CD4-positive, alpha-beta T cell (primary cell): ENCODE measurements at regions not wholly inside any gene's neighbourhood (a gene's known extent, or its start where the extent isn't known, plus 50 kb on each side); places are given as distances from the start of the nearest gene placed in this dataset.

Experiments
- ATAC-seq: fragments of 200-7000 bp; cut with Tn5 transposase; one replicate; pipeline ENCODE4 v1.10.0; 2022; ENCODE audit warnings: mild to moderate bottlenecking; ENCODE audit not compliant: poor library complexity
- CTCF ChIA-PET: fragments of 350-600 bp; sonication (Branson Sonifier 250); formaldehyde crosslinking; loops from one replicate; lab custom pipeline; 2021; ENCODE audit warnings: antibody characterized with exemption, inconsistent platforms; lab: Charles Lee
- POLR2A ChIA-PET: fragments of 350-600 bp; sonication (Branson Sonifier 250); formaldehyde crosslinking; loops from one replicate; lab custom pipeline; 2021; ENCODE audit warnings: antibody characterized with exemption, inconsistent platforms; lab: Charles Lee
- DNase-seq, 14 experiments: peaks; one replicate each; pipeline ENCODE4 v3.0.0-alpha.2; 2013 to 2020; ENCODE audit warnings: mixed read lengths in 2 of 14
- H3K27ac ChIP-seq, 2 donors: one replicate each; pipeline versions ENCODE4 v1.5.1 to v1.7.0; 2013; ENCODE audit warnings: low read length in 2 of 2, low read depth in 1 of 2, mild to moderate bottlenecking in 1 of 2
- H3K27me3 ChIP-seq, 2 experiments: 1 replicate in 1 of 2; 2 replicates in 1 of 2; pipeline versions ENCODE4 v1.6.1 to v1.7.0; 2013; ENCODE audit warnings: low read length in 2 of 2, control low read depth in 1 of 2, mild to moderate bottlenecking in 1 of 2, moderate library complexity in 1 of 2; ENCODE audit not compliant: insufficient read depth in 2 of 2, control insufficient read depth in 1 of 2
- H3K36me3 ChIP-seq: one replicate; pipeline ENCODE4 v1.6.1; 2013; ENCODE audit warnings: low read length, control low read depth; ENCODE audit not compliant: insufficient read depth
- H3K4me1 ChIP-seq: one replicate; pipeline ENCODE4 v1.6.1; 2013; ENCODE audit warnings: low read length, control low read depth; ENCODE audit not compliant: insufficient read depth
- H3K4me3 ChIP-seq: one replicate; pipeline ENCODE4 v1.5.1; 2013; ENCODE audit warnings: mild to moderate bottlenecking, low read length, moderate library complexity
- H3K9me3 ChIP-seq, 2 experiments: 1 replicate in 1 of 2; 2 replicates in 1 of 2; pipeline versions ENCODE4 v1.6.1 to v1.7.0; 2013; ENCODE audit warnings: low read length in 2 of 2, mild to moderate bottlenecking in 2 of 2, control low read depth in 1 of 2, moderate library complexity in 1 of 2; ENCODE audit not compliant: control insufficient read depth in 1 of 2, insufficient read depth in 1 of 2
- H3K27ac Mint-ChIP-seq: one replicate; pipeline ENCODE4 v1.8.0; 2020; ENCODE audit warnings: mixed read lengths
- H3K27me3 Mint-ChIP-seq: one replicate; pipeline ENCODE4 v1.8.0; 2021; ENCODE audit warnings: mixed read lengths
- H3K36me3 Mint-ChIP-seq: one replicate; pipeline ENCODE4 v1.8.0; 2021; ENCODE audit warnings: low read depth, mixed read lengths
- H3K4me1 Mint-ChIP-seq: one replicate; pipeline ENCODE4 v1.8.0; 2021; ENCODE audit warnings: low read depth, mixed read lengths
- H3K4me3 Mint-ChIP-seq: one replicate; pipeline ENCODE4 v1.8.0; 2020; ENCODE audit warnings: mild to moderate bottlenecking, mixed read lengths
- H3K9me3 Mint-ChIP-seq: one replicate; pipeline ENCODE4 v1.8.0; 2020; ENCODE audit warnings: mixed read lengths
- CTCF ChIP-seq: fragments of 200-600 bp; IDR thresholded peaks from one replicate; pipeline ENCODE4 v1.8.0; 2022; ENCODE audit warnings: antibody characterized with exemption, mild to moderate bottlenecking
- intact Hi-C, 2 experiments: fragments of 100-400 bp; cut with DNase I in 1 of 2; cut with micrococcal nuclease in 1 of 2; formaldehyde crosslinking; loops; one replicate each; pipeline versions ENCODE4 v1.15.1 to v1.9.0; 2023 to 2025; cut with DNase I, micrococcal nuclease

- Histone ChIP-seq H3K27ac (no peak overlapping the region), H3K36me3 (no peaks in the 10 kb centered on the region), H3K9me3 (peaks cover 0 to 8% of the 10 kb centered on the region in 2 experiments), H3K27me3 (peaks cover 0 to 6% of the 10 kb centered on the region in 2 experiments), H3K4me1 (no peaks in the 10 kb centered on the region), H3K4me3 (no peak overlapping the region)
- H3K4me1 Mint-ChIP-seq: no peaks in the 10 kb centered on the region
- CTCF ChIA-PET: no interaction called here
- H3K27me3 Mint-ChIP-seq: peaks cover 61% of the 10 kb centered on the region
- no peak overlapping the region for H3K4me3 Mint-ChIP-seq
- intact Hi-C loops: no loop called here
- ATAC-seq: no peak
- H3K9me3 Mint-ChIP-seq: peaks cover 14% of the 10 kb centered on the region
- TF ChIP-seq CTCF: no peak
- no peak for DNase-seq
- no peak overlapping the region for H3K27ac Mint-ChIP-seq
- H3K36me3 Mint-ChIP-seq: no peaks in the 10 kb centered on the region
- POLR2A ChIA-PET: no interaction called here
These were observed 104.4 kb downstream of the SEC23IP start for GRCh38 chr10:119996944-119997343.

DNA sequence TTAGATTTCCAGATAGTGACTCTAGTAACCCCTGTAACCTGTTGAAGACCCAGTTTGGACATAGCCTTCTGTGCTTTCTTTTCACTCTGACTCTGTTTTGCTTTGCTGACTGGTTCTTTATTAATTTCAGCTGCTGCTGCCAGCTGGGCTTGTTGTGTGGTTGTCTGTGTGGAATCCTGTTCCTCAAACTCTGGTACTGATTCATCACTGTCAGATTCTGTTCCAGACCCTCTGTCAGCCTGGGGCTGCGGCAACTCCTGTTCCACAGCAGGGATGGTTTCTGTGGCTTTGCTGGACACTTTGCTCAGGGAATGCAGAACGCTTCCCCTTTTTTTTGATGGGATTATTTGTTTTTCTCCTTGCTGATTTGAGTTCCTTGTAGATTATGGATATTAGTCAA, 104.9 kb downstream of the SEC23IP start:
- CTCF ChIA-PET: no interaction called here
- no peak for TF ChIP-seq CTCF
- ATAC-seq: no peak
- H3K36me3 ChIP-seq: no peaks in the 10 kb centered on the region
- H3K4me3 ChIP-seq: no peak overlapping the region
- H3K9me3 Mint-ChIP-seq: peaks cover 14% of the 10 kb centered on the region
- no peaks in the 10 kb centered on the region for H3K4me1 ChIP-seq
- no peak overlapping the region for H3K27ac Mint-ChIP-seq
- H3K9me3 ChIP-seq: peaks cover 0 to 8% of the 10 kb centered on the region in 2 experiments
- intact Hi-C loops: no loop called here
- no peaks in the 10 kb centered on the region for H3K36me3 Mint-ChIP-seq
- H3K4me3 Mint-ChIP-seq: no peak overlapping the region
- no peak for DNase-seq
- peaks cover 65% of the 10 kb centered on the region for H3K27me3 Mint-ChIP-seq
- no peaks in the 10 kb centered on the region for H3K4me1 Mint-ChIP-seq
- peaks cover 0 to 11% of the 10 kb centered on the region in 2 experiments for H3K27me3 ChIP-seq
- H3K27ac ChIP-seq: no peak overlapping the region
- POLR2A ChIA-PET: no interaction called here

DNA sequence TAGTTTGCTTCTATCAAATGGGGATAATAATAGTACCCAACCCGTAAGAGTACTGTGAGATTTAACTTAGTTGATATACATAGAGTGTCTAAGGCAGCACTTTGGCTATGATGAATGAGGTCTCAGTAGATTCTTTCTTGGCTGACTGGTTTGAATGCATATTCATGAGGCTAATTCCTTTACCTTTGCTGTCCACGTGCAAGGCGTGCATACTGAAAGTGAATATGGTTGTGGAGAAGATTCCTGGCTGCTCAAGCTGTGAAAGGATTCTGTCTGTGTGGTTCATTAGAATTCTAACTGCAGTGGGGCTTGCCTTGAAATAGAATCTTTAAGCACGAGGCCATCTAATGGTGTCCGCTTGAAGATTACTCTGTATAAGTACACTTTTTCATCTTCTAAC, 110.3 kb downstream of the SEC23IP start:
- ChIA-PET CTCF (interaction anchor here (1.6 kb wide), 1 partner anchor 10 kb away, joined by 4 read pairs; no protein-coding TSS in a partner anchor), POLR2A (no interaction called here)
- H3K27me3 ChIP-seq: peaks cover 12 to 14% of the 10 kb centered on the region in 2 experiments
- ATAC-seq: no peak
- H3K27ac ChIP-seq: no peak overlapping the region
- Mint-ChIP-seq H3K27me3 (peaks cover 66% of the 10 kb centered on the region), H3K9me3 (no peaks in the 10 kb centered on the region), H3K4me1 (no peaks in the 10 kb centered on the region), H3K27ac (no peak overlapping the region), H3K36me3 (no peaks in the 10 kb centered on the region), H3K4me3 (no peak overlapping the region)
- no peak for DNase-seq
- no peaks in the 10 kb centered on the region for H3K36me3 ChIP-seq
- no peak overlapping the region for H3K4me3 ChIP-seq
- no peaks in the 10 kb centered on the region for H3K9me3 ChIP-seq
- TF ChIP-seq CTCF: no peak
- intact Hi-C loops: no loop called here
- H3K4me1 ChIP-seq: no peaks in the 10 kb centered on the region
